DMS153 treated with DMSO at 0.1 percent for 48 hours (cell line): ENCODE measurements at regions not wholly inside any gene's neighbourhood (a gene's known extent, or its start where the extent isn't known, plus 50 kb on each side); places are given as distances from the start of the nearest gene placed in this dataset.
"Not testable (repeated sequence)": the region's sequence is repeated elsewhere in the genome, so short reads cannot be mapped to it uniquely, and the experiment has no call there.

Experiments used
- DNase-seq: peaks from one replicate; lab custom pipeline; 2025; ENCODE audit not compliant: unreplicated experiment; lab: John Stamatoyannopoulos, UW

- DNase-seq, result no peak
Observed at GRCh38 chr19:31444931-31445330, 95.7 kb upstream of the TSHZ3 start.

DNA sequence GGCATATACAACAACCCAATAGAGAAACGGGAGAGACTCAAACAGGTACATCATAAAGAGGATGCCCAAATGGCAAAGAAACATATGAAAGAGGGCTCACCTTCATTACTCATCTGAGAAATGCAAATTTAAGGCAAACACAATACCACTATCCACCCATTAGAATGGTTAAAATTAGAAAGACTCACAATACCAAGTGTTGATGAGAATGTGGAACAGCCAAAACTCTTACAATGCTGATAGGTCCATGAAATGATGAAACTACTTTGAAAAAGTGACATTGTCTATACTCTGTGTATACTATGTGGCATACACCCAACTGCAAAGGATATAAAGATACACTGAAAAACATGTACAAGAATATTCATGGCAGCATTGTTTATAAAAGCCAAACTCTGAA lies 96.2 kb upstream of the TSHZ3 start:
- no peak for DNase-seq

DNA sequence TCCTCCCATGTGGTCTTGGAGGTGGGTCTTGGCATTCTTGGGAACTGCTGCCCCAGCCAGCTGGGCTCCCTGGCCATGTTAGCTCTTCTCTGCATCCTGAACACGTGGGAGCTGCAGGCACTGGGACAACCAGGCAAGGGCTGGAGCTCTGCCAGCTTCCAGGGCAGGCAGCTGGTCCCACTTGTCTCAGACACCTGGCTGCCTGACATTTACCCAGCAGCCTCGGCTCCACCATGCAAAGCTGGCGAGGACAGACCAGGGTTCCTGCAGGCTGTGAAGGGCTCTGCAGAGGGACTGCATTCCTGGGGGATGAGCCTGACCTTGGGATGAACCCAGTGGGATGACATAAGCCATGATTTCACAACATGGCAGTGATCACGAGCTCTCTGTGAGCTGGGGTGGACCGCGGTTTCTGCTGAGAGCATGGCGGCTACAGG lies 99.0 kb upstream of the TSHZ3 start:
- no peak for DNase-seq

- no peak for DNase-seq
Observed at GRCh38 chr19:31449379-31449778, 100.1 kb upstream of the TSHZ3 start.

DNA sequence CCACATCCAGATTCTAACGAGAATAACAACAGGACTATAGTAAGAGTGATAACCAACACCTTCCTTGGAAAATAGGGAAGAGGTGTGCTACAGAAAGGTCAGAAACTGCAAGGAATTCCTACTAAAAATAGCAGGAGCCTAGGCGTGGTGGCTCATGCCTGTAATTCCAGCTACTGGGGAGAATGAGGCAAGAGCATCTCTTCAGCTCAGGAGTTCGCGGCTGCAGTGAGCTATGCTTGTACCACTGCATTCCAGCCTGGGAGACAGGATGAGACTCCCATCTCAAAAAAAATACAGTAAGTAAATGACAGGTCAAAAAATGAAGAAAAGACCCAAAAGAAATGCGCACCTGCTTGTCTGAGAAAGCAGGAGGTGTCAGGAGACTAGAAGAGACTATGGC lies 101.5 kb upstream of the TSHZ3 start:
- DNase-seq, result no peak

DNA sequence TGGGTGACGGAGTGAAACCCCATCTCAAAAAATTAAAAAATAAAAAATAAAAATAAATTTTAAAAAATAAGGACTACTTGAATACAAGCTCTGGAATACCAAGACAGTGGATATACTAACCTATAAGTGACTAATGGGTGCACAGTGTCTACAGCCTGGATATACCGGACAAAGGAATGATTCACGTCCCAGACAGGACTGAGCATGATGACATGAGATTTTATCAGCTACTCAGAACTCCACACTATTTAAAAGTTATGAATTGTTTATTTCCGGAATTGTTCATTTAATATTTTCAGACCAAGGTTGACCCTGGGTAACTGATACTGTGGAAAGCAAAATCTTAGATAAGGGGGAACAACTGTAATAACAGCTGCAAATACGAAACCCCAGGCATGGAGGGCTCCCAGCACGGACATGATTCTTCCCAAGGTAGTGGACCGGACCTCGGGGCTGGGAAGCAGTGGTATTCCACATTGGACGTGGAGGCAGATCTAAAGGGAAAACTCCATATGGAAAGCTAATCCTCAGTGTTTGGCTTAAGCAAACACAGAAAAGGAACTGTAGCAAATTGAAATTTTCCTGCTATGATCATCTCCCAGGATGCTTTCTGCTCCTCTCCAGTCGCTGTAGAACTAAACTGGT lies 102.6 kb upstream of the TSHZ3 start:
- no peak for DNase-seq

DNA sequence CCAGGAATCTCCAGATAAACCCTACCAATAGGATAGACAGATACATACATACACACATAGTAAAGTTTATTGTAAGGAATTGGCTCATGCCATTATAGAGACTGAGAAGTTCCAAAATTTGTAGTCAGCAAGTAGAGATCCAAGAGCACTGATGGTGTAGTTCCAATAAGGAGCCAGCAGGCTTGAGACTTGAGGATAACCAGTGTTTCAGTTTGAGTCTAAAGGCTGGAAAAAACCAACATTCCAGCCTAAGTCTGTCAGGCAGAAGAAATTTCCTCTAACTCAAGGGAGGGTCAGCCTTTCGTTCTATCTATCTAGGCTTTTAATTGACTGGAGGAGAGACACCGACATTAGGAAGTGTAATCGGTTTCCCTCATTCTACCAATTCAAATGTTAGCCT lies 110.2 kb upstream of the TSHZ3 start:
- DNase-seq, result no peak

DNA sequence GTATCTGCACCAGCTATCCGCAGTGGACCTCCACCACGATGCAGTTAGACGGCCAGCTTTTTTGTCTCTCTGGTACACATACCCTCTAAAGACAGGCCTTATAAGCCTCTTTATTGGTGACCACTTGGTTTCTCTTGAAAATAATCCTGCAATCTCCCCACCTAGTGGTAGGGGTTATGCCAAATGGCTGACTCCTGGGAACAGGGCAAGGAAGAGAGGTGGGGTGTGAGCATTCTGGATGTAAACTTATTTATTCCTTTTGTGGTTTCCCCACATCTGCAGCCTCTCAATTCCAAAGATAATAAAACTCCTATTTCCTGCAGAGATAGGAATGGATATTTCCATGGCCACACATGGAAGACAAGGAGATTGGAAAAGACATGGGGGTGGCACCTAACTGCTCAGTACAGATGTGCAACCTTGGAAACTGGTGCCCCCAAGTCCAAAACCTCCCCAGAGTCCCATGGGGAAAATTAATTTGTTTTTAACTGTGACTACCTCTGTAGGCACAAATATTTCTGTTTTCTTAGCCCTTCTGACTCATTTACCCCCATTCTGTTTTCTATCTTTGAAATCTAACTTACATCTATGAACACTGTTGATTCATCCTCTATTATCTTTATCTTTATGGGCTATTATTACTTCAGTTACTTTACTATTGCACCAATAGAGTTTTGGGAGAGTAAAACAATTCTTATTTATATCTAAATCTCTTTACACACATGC lies 112.7 kb upstream of the TSHZ3 start:
- no peak for DNase-seq

GRCh38 chr19:31470229-31470939 lies 121.1 kb upstream of the TSHZ3 start:
- DNase-seq, result no peak

DNA sequence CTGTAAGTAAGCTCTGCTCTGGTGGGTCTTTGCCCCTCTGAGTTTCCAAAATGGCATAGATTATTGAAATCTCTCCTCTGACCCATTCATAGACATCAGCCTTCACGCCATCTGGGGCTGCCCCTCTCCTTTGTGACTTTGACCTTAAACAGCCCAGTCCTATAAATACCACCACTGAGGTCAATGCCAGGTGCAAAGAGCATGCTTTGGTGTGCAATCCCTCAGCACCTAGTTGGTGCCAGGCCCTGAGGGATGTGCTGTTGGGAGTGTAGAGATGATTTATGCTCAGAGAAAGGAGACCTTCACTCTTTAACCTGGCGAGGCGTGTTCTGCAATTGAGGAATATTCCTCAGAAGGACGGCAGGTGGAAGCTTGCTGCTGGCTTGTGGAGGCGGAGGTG lies 121.7 kb upstream of the TSHZ3 start:
- no peak for DNase-seq

DNA sequence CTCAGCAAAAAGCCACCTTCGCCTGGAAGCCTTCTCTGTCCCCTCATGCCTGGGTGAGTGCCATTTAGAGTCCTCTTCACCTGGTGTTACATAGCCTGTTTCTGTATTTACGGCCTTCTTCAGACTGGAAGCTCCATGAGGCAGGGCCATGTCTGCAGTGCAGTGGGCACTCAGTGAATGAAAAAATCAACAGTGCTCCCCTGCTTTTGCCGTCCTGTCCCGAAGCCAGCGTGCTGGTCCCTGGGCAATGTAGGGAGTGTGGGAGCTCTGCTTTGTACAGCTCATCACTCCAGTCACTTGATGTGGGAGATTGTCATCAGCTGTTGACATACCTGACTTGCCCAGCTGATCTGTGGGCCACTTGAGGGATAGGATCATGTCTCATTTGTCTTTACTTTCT lies 129.0 kb upstream of the TSHZ3 start:
- DNase-seq, result no peak

GRCh38 chr19:31483226-31483857 lies 134.1 kb upstream of the TSHZ3 start:
- DNase-seq, result no peak

GRCh38 chr19:31484858-31485410 lies 135.7 kb upstream of the TSHZ3 start:
- not testable (repeated sequence) for DNase-seq

DNA sequence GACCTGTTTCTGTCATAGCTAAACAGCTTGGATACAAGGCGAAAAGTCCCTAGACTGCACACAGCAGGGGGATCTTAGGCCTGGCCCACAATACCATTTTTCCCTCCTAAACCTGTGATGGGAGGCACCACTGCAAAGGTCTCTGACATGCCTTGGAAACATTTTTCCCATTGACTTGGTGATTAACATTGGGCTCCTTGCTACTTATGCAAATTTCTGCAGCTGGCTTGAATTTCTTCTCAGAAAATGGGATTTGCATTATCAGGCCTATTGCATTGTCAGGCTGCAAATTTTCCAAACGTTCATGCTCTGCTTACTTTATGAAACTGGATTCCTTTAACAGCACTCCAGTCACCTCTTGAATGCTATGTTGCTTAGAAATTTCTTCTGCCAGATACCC lies 136.2 kb upstream of the TSHZ3 start:
- DNase-seq, result no peak

DNA sequence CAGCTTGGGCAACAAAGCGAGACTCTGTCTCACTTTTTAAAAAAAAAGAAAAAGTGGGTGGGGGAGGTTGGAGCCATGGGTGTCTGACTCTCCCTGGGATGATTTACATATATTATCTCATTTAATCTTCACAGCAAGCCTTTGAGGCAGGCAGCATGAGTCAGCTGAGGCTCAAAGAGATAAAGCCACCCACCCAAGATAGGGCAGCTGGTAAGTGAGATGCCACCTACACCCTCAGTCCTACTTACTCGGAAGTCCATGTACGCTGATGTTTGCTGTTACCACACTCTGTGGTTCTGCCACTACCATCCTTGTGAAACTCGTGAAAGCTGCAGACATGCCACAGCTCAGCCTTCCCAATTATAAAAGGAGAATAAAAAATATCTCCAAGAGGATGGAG lies 142.0 kb upstream of the TSHZ3 start:
- DNase-seq, result no peak

DNA sequence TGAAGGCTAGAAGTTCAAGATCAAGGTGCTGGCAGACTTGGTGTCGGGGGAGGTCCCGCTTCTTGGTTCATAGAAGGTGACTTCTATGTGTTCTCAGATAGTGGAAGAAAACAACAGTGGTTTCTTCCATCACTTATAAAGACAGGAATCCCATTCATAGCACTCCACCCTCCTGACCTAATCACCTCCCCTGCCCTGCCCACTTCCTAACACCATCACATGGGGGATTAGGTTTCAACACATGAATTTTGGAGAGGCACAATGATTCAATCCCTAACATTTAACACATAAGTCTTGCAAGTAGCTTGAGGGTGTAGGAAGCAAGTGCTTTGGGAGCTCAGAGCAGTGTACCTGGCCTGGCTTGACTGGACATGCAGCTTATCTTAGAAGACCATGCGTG lies 142.8 kb upstream of the TSHZ3 start:
- no peak for DNase-seq

- DNase-seq, result no peak
Observed at GRCh38 chr19:31496076-31496475, 146.8 kb upstream of the TSHZ3 start.

DNA sequence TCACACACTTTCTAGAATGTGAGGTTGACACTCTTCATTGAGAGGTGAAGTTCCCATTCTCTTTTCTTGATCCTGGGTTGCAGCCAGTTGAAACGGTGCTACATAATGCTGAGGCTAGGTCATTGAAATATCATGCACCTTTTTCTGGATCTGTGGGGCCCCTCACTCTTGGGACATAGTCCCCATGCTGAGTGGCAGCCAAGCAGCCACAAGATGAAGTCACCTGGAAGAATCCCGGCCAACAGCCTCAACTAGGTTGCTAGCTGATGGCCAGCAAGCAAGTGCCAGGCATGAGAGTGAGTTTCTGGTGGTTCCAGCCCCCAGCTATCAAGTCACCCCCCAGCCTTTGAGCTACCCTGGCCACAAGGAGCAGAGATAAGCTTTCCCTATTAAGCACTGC lies 148.5 kb upstream of the TSHZ3 start:
- no peak for DNase-seq

DNA sequence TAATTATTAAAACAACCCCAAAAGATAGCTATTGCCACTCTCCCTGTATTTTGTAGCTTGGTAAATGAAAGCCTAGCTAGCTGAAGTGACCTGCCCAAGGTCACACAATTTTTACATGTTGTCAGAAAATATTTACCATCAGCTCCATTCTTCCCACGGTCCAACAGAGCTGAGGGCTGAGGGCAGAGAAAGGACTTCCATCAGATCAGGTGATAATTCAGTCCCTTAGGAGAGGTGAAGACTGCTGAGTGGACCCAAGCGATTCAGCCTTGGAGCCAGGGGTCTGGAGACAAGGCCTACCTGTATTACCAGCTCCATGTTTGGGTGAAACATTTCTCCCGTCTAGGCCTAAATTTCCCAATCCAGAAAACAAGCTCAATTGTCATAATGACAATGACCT lies 149.5 kb upstream of the TSHZ3 start:
- no peak for DNase-seq

DNA sequence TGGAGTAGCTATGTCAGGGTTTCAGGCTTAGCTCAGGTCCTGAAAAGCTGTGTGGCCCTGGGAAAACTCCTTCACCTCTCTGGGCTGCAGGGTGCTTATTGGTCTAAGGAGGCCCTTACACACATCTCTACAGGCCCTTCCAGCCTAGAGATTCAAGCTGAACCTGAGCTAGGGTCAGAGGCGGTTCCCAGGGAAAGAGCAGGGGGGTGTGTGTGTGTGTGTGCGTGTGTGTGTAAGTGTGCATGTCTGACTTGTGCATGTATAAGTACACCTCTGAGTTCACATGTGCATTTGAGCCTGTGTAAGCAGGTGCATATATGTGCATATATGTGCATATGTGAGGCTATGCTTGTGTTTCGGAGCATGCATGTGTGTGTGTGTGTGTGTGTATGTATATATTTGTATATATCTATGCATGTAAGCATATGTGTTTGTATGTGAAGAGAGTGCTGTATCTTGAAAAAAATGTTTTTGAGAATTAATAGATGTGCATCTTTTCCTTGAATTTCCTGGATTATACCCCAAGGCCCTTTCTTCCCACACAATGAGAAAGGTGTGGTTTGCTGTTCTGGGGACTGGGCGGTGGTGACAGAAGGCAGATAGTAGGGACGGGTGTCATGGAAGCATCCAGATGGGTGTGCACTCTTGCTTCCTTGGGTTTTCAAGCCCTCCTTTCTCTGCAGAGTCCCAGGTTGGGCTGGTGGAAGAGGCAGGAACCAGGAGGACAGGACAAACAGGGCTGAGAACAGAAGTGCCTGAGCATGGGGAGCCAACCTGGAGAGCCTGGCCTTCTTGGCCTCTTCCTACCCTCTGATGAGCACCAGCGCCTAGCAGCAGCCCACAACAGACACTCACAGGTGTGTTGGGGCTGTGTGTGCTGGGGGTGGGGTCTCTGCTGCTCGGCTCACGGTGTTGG lies 150.3 kb upstream of the TSHZ3 start:
- no peak for DNase-seq
